ENCODE measurements at regions not wholly inside any gene's neighbourhood (a gene's known extent, or its start where the extent isn't known, plus 50 kb on each side); places are given as distances from the start of the nearest gene placed in this dataset.

DNA sequence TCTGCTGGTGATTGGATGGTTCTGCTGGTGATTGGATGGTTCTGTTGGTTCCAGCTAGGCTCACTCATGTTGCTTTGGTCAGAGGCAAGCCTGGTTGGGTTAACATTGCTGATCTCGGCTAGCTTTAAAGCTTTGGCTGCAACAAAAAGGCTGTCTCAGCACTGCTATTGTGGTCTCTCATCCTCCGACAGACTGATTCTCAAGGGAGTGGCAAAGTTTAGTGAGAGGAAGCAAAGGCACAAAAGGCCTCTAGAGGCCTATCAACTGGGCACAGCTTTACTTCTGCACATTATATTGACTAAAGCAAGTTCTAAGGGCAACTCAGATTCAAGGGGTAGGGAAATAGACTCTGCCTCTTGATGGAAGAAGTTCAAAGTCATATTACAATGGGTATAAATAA is 84.7 kb upstream of the LGR5 start:
- no peak for TF ChIP-seq CTCF (IDR thresholded peaks at IDR 0.05)
- no peak for TF ChIP-seq POLR2A (IDR thresholded peaks at IDR 0.05)
- no peak for TF ChIP-seq POLR2AphosphoS5 (IDR thresholded peaks at IDR 0.05)
- TF ChIP-seq EP300 (IDR thresholded peaks at IDR 0.05): no peak

Measured in gastroesophageal sphincter (tissue), 3 donors.